GM12875 (cell line): ENCODE measurements at regions not wholly inside any gene's neighbourhood (a gene's known extent, or its start where the extent isn't known, plus 50 kb on each side); places are given as distances from the start of the nearest gene placed in this dataset.

Source experiments
- H3K4me3 ChIP-seq: one replicate; pipeline ENCODE4 v1.5.1; 2011; ENCODE audit warnings: low read depth, low read length, control low read depth
- CTCF ChIP-seq: IDR thresholded peaks from 2 replicates; pipeline ENCODE4 v1.5.1; 2011; ENCODE audit warnings: low read depth, mild to moderate bottlenecking, control low read depth, inconsistent platforms, low read length, moderate library complexity, borderline replicate concordance; ENCODE audit not compliant: insufficient read depth

GRCh38 chr2:142605421-142605820 lies 272.0 kb upstream of the KYNU start:
- TF ChIP-seq CTCF = no peak
- H3K4me3 ChIP-seq = no peak overlapping the region

DNA sequence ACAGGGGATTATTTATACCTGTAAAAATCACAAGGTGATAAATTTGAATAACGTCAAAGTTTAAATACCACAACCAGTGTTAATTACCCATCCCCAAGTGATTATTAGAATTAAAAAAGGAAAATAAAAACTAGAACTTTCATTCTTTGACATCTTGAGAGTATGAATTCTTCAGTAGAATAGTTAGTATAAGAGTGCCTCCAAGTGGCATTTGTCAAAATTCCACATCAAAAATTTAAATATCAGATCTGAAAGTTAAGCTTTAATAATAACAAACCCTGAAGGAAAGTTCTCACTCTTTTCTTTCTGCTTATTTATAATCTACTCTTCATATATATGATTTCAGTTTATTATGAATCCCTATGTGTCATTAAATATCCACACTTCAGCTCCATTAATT lies 273.7 kb upstream of the KYNU start:
- no peak for TF ChIP-seq CTCF
- H3K4me3 ChIP-seq = no peak overlapping the region

- H3K4me3 ChIP-seq = no peak overlapping the region
- TF ChIP-seq CTCF = no peak
Measured at GRCh38 chr2:142602418-142602989, 275.0 kb upstream of the KYNU start.

DNA sequence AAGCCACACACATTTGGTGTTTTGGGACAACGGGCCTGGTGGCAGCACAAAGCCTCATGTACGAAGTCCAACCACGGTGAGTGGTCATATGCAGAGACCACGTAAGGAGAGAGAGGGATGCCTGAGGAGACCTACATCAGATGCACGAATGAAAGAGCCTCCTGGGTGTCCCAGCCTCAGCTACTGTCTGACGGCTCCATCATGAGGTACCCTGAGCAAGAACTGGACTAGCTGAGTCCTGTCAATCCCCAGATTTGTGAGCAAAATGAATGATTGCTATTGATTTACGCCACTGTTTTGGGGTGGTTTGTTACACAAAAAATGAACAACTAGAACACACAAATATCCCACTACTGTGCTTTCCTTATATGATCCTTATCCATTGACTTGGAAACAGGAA lies 275.7 kb upstream of the KYNU start:
- no peak for TF ChIP-seq CTCF
- no peak overlapping the region for H3K4me3 ChIP-seq

DNA sequence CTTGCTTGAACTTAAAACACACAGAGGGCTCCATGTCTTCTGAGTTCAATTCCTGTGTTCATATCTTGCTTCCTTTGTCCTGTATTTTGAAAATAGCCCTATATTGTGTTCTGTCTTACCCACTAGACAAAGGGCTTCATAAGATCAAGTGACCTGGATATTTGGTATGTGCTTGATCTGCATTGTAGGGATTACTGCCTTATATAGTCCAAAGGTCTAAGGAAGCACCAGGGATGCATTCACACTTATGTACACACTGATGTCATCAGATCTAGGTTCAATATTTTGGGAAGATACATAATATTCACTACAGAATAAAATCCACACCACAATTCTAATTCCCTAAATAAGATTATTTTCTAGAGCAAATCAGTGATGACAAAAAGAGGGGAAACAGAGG lies 278.0 kb upstream of the KYNU start:
- no peak for TF ChIP-seq CTCF
- H3K4me3 ChIP-seq = no peak overlapping the region

- H3K4me3 ChIP-seq = no peak overlapping the region
- no peak for TF ChIP-seq CTCF
Measured at GRCh38 chr2:142598846-142599245, 278.6 kb upstream of the KYNU start.

GRCh38 chr2:142596334-142597088 lies 281.0 kb upstream of the KYNU start:
- H3K4me3 ChIP-seq = no peak overlapping the region
- TF ChIP-seq CTCF = no peak
